Hepatic stellate cell (primary cell): ENCODE measurements at regions not wholly inside any gene's neighbourhood (a gene's known extent, or its start where the extent isn't known, plus 50 kb on each side); places are given as distances from the start of the nearest gene placed in this dataset.

Source experiments
- DNase-seq: peaks from one replicate; pipeline ENCODE4 v3.0.0; 2011; ENCODE audit warnings: low spot score

DNA sequence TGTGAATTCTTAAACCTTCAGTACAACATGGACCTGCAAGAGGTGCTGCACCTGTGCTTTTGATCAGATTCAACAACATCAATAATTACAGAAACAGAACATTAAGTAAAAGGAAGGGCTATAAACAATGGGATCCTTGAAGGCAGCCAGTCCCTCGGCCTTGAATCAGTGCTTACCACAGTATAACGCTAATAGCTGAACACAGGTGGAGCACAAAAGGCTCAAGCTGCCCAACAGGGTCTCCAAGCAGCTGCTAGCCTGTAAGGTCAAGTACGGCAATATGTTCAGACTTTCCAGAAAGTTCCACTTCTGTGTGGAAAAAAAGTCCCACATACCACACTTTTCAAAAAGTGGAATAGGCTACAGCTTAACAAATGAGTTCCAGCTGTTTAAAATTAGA, 61.9 kb upstream of the ITGA1 start:
- no peak for DNase-seq

DNA sequence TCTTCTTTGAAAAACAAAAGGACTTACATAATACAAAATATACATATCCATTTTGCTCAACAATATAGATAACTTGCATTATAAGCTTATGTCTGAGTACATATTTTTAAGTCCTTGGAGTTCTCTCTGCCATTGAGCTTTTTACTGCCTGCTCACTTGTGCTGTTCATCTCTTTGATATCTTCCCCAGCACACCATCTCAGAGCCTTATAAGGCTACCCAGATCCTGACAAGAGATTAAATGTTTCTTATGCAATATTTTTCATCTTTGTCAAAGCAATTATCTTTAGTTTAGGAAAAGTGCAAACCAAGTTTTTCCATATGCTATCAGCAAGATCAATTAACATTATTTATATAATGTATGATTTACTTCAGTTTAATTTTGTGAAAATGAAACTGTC, 60.7 kb upstream of the ITGA1 start:
- DNase-seq = no peak

GRCh38 chr5:52727576-52727975, 60.1 kb upstream of the ITGA1 start:
- DNase-seq = peak; percentile 19

- no peak for DNase-seq
Observed at GRCh38 chr5:52728224-52728623, 59.5 kb upstream of the ITGA1 start.

DNA sequence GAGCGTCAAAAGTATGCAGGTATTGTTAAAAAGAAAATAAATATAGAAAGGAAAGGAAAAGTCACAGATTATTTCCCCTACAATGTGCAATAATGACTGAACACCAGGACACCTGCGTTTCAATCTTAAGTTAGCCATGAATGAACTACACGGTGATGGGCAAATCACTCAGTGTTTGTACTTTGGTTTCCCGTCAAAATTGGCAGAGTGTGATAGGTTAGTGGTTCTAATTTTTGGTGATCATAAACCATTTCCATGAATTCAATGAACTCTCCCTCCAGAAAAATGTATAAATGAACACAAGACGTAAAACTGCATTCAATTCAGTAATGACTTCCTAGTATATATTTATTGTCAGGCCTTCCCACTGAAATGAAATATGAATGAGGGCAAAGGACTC, 59.0 kb upstream of the ITGA1 start:
- no peak for DNase-seq

GRCh38 chr5:52731274-52732027, 56.3 kb upstream of the ITGA1 start:
- no peak for DNase-seq

- DNase-seq = no peak
Observed at GRCh38 chr5:52734557-52734956, 53.2 kb upstream of the ITGA1 start.

DNA sequence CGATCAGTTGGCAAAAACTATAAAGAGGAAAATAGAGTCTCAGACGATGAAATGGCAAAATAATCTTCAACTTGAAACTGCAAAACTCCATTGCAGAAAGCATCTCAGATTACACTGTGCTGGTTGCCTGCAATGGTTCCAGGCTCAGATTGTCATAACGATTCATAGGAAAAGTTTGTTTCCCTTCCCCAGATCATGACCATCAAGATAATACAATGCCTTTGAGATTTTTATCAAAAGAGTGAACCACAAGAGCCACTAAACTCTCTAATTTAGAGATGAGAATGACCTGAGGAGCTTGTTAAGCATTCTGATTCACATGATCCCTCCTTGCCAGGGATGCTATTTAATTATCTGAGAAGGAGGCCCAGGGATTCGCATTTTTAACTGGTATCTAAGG, 52.6 kb upstream of the ITGA1 start:
- no peak for DNase-seq
